Keratinocyte (primary cell): ENCODE measurements at regions not wholly inside any gene's neighbourhood (a gene's known extent, or its start where the extent isn't known, plus 50 kb on each side); places are given as distances from the start of the nearest gene placed in this dataset.

Experiments used
- DNase-seq: peaks from one replicate; pipeline ENCODE4 v3.0.0-alpha.2; 2011; ENCODE audit warnings: low read depth, missing footprints, low spot score
- FAIRE-seq: peaks from 2 replicates; lab custom pipeline; 2011; peaks lifted over from hg19 to GRCh38; lab: Jason Lieb, UNC
- H2AFZ ChIP-seq: 2 replicates; pipeline ENCODE4 v1.6.0; 2012; ENCODE audit warnings: low read length, control low read depth, inconsistent platforms; ENCODE audit not compliant: control insufficient read depth
- H3K27ac ChIP-seq: 2 replicates; pipeline ENCODE4 v1.5.1; 2011; ENCODE audit warnings: low read length; ENCODE audit not compliant: control insufficient read depth, insufficient read depth
- H3K27me3 ChIP-seq: 3 replicates; pipeline ENCODE4 v1.6.0; 2011; ENCODE audit warnings: low read length; ENCODE audit not compliant: control insufficient read depth, insufficient read depth; ENCODE audit errors: extremely low read depth
- H3K36me3 ChIP-seq, 2 experiments: 2 replicates in 1 of 2; 3 replicates in 1 of 2; pipeline ENCODE4 v1.5.1; 2011; ENCODE audit warnings: low read length in 2 of 2, mild to moderate bottlenecking in 1 of 2; ENCODE audit not compliant: control insufficient read depth in 2 of 2, insufficient read depth in 2 of 2; ENCODE audit errors: extremely low read depth in 1 of 2
- H3K4me1 ChIP-seq: 3 replicates; pipeline ENCODE4 v1.5.1; 2011; ENCODE audit warnings: low read length; ENCODE audit not compliant: control insufficient read depth, insufficient read depth; ENCODE audit errors: extremely low read depth
- H3K4me2 ChIP-seq: 3 replicates; pipeline ENCODE4 v1.6.0; 2011; ENCODE audit warnings: low read depth, low read length; ENCODE audit not compliant: control insufficient read depth, insufficient read depth; ENCODE audit errors: extremely low read depth
- H3K4me3 ChIP-seq, 3 experiments: fragments of 200-600 bp in 1 of 3; sonication (generic) in 1 of 3; 2 replicates in 2 of 3; 3 replicates in 1 of 3; pipeline ENCODE4 v1.5.1; 2011 to 2016; ENCODE audit warnings: low read length in 3 of 3, mild to moderate bottlenecking in 3 of 3, control low read depth in 2 of 3, inconsistent platforms in 1 of 3, low read depth in 1 of 3, mixed read lengths in 1 of 3, mixed run types in 1 of 3, moderate library complexity in 1 of 3; ENCODE audit not compliant: control insufficient read depth in 2 of 3, insufficient read depth in 2 of 3; ENCODE audit errors: extremely low read depth in 1 of 3
- H3K79me2 ChIP-seq: 2 replicates; pipeline ENCODE4 v1.6.0; 2012; ENCODE audit warnings: low read length; ENCODE audit not compliant: control insufficient read depth, insufficient read depth
- H3K9ac ChIP-seq: 3 replicates; pipeline ENCODE4 v1.6.0; 2011; ENCODE audit warnings: low read length; ENCODE audit not compliant: control insufficient read depth, insufficient read depth; ENCODE audit errors: extremely low read depth
- H3K9me1 ChIP-seq: 3 replicates; pipeline ENCODE4 v1.6.0; 2011; ENCODE audit warnings: low read length; ENCODE audit not compliant: control insufficient read depth, insufficient read depth; ENCODE audit errors: extremely low read depth
- H3K9me3 ChIP-seq: 2 replicates; pipeline ENCODE4 v1.5.1; 2012; ENCODE audit warnings: low read depth, low read length; ENCODE audit not compliant: control insufficient read depth
- H4K20me1 ChIP-seq: 3 replicates; pipeline ENCODE4 v1.6.0; 2011; ENCODE audit warnings: low read length; ENCODE audit not compliant: control insufficient read depth, insufficient read depth; ENCODE audit errors: extremely low read depth
- CTCF ChIP-seq, 3 experiments: IDR thresholded peaks in 1 of 3; conservative IDR thresholded peaks in 1 of 3; optimal IDR thresholded peaks in 1 of 3; 2 replicates in 2 of 3; 3 replicates in 1 of 3; pipeline versions ENCODE3 to v1.5.1; 2011; ENCODE audit warnings: low read length in 3 of 3, mild to moderate bottlenecking in 3 of 3, moderate library complexity in 2 of 3, control low read depth in 1 of 3, inconsistent platforms in 1 of 3; ENCODE audit not compliant: insufficient read depth in 2 of 3; ENCODE audit errors: extremely low read depth in 1 of 3
- EZH2 ChIP-seq: IDR thresholded peaks from one replicate; pipeline ENCODE4 v1.6.1; 2012; ENCODE audit warnings: inconsistent platforms, mild to moderate bottlenecking, low read length, moderate library complexity
- dilution Hi-C: fragments of 300-500 bp; cut with MboI; formaldehyde crosslinking; loops from one replicate; pipeline ENCODE4 v1.7.0; 2020; ENCODE audit warnings: low sequenced_read_pairs; ENCODE audit not compliant: extremely low pct_ligation_motif_present

- H3K4me1 ChIP-seq, result no peaks in the 10 kb centered on the region
- no peaks in the 10 kb centered on the region for H3K27me3 ChIP-seq
- no peaks in the 10 kb centered on the region for H3K79me2 ChIP-seq
- no peaks in the 10 kb centered on the region for H4K20me1 ChIP-seq
- no peak overlapping the region for H3K4me3 ChIP-seq
- H3K9ac ChIP-seq, result no peak overlapping the region
- no peak overlapping the region for H3K27ac ChIP-seq
- no peaks in the 10 kb centered on the region for H3K36me3 ChIP-seq
- no peak overlapping the region for H2AFZ ChIP-seq
- FAIRE-seq (no peak), DNase-seq (no peak)
- no peak overlapping the region for H3K4me2 ChIP-seq
- dilution Hi-C loops, result no loop called here
- no peak for TF ChIP-seq EZH2
- no peak for TF ChIP-seq CTCF (optimal IDR thresholded peaks at IDR 0.05 in 1 of 3, IDR thresholded peaks at IDR 0.05 in 1 of 3, conservative IDR thresholded peaks at IDR 0.05 in 1 of 3; ENCODE audit: extremely low read depth in 1 of 3, insufficient read depth in 2 of 3, low read length in 3 of 3)
- no peaks in the 10 kb centered on the region for H3K9me3 ChIP-seq
- H3K9me1 ChIP-seq, result no peaks in the 10 kb centered on the region
Observed at GRCh38 chr5:2302169-2302568, 419.4 kb upstream of the IRX4 start.

- FAIRE-seq (no peak), DNase-seq (no peak)
- H3K36me3 ChIP-seq, result no peaks in the 10 kb centered on the region
- H3K9ac ChIP-seq, result no peak overlapping the region
- H3K4me3 ChIP-seq, result no peak overlapping the region
- H3K27ac ChIP-seq, result no peak overlapping the region
- no peaks in the 10 kb centered on the region for H3K9me3 ChIP-seq
- H3K4me1 ChIP-seq, result no peaks in the 10 kb centered on the region
- H3K79me2 ChIP-seq, result no peaks in the 10 kb centered on the region
- TF ChIP-seq EZH2 (no peak), CTCF (optimal IDR thresholded peaks at IDR 0.05 in 1 of 3, IDR thresholded peaks at IDR 0.05 in 1 of 3, conservative IDR thresholded peaks at IDR 0.05 in 1 of 3; ENCODE audit: extremely low read depth in 1 of 3, insufficient read depth in 2 of 3, low read length in 3 of 3) (no peak)
- H3K4me2 ChIP-seq, result no peak overlapping the region
- H3K9me1 ChIP-seq, result no peaks in the 10 kb centered on the region
- dilution Hi-C loops, result no loop called here
- no peaks in the 10 kb centered on the region for H3K27me3 ChIP-seq
- no peak overlapping the region for H2AFZ ChIP-seq
- no peaks in the 10 kb centered on the region for H4K20me1 ChIP-seq
Observed at GRCh38 chr5:2300861-2301574, 418.3 kb upstream of the IRX4 start.
